GM19328 (cell line): ENCODE measurements at regions not wholly inside any gene's neighbourhood (a gene's known extent, or its start where the extent isn't known, plus 50 kb on each side); places are given as distances from the start of the nearest gene placed in this dataset.
"Not testable (repeated sequence)": the region's sequence is repeated elsewhere in the genome, so short reads cannot be mapped to it uniquely, and the experiment has no call there.

ENCODE experiments used
- ATAC-seq: cut with Tn5 transposase; IDR thresholded peaks from one replicate; pipeline ENCODE4 v1.9.1; 2021; ENCODE audit warnings: mild to moderate bottlenecking, moderate library complexity; ENCODE audit not compliant: unreplicated experiment

GRCh38 chr6:139531148-139532115 is 157.0 kb upstream of the CITED2 start:
- ATAC-seq = peak; percentile 57

GRCh38 chr6:139530561-139530960 is 156.1 kb upstream of the CITED2 start:
- ATAC-seq = peak; percentile 34

GRCh38 chr6:139529420-139529819 is 155.0 kb upstream of the CITED2 start:
- ATAC-seq = no peak

GRCh38 chr6:139528471-139528870 is 154.0 kb upstream of the CITED2 start:
- no peak for ATAC-seq

- ATAC-seq = no peak
These were observed 151.0 kb upstream of the CITED2 start for GRCh38 chr6:139525415-139525814.

- no peak for ATAC-seq
These were observed 149.5 kb upstream of the CITED2 start for GRCh38 chr6:139523986-139524385.

GRCh38 chr6:139522511-139523220 is 148.2 kb upstream of the CITED2 start:
- no peak for ATAC-seq

- ATAC-seq = no peak
These were observed 146.9 kb upstream of the CITED2 start for GRCh38 chr6:139521338-139521737.

- no peak for ATAC-seq
These were observed 145.9 kb upstream of the CITED2 start for GRCh38 chr6:139520321-139520768.

GRCh38 chr6:139519571-139520031 is 145.2 kb upstream of the CITED2 start:
- ATAC-seq = no peak

GRCh38 chr6:139519097-139519496 is 144.6 kb upstream of the CITED2 start:
- no peak for ATAC-seq

GRCh38 chr6:139518556-139519091 is 144.2 kb upstream of the CITED2 start:
- ATAC-seq = no peak

GRCh38 chr6:139517998-139518555 is 143.6 kb upstream of the CITED2 start:
- ATAC-seq = not testable (repeated sequence)

- no peak for ATAC-seq
These were observed 141.1 kb upstream of the CITED2 start for GRCh38 chr6:139515511-139515910.

GRCh38 chr6:139514819-139515218 is 140.4 kb upstream of the CITED2 start:
- no peak for ATAC-seq

GRCh38 chr6:139510040-139510790 is 135.8 kb upstream of the CITED2 start:
- ATAC-seq = no peak

- ATAC-seq = no peak
These were observed 134.7 kb upstream of the CITED2 start for GRCh38 chr6:139509167-139509566.

GRCh38 chr6:139508576-139508975 is 134.1 kb upstream of the CITED2 start:
- ATAC-seq = no peak

GRCh38 chr6:139508023-139508422 is 133.6 kb upstream of the CITED2 start:
- ATAC-seq = no peak

- ATAC-seq = no peak
These were observed 126.5 kb upstream of the CITED2 start for GRCh38 chr6:139500977-139501376.
